BLaER1 (cell line): ENCODE measurements at regions not wholly inside any gene's neighbourhood (a gene's known extent, or its start where the extent isn't known, plus 50 kb on each side); places are given as distances from the start of the nearest gene placed in this dataset.

Source experiments
- H3K27ac ChIP-seq: shearing (Covaris generic); formaldehyde crosslinking; 2 replicates; pipeline ENCODE4 v1.8.1; 2022
- H3K27me3 ChIP-seq: shearing (Covaris generic); formaldehyde crosslinking; 2 replicates; pipeline ENCODE4 v1.8.1; 2022
- H3K36me3 ChIP-seq: shearing (Covaris generic); formaldehyde crosslinking; 2 replicates; pipeline ENCODE4 v1.8.1; 2022
- H3K4me1 ChIP-seq: shearing (Covaris generic); formaldehyde crosslinking; 2 replicates; pipeline ENCODE4 v1.8.1; 2022
- H3K4me2 ChIP-seq: shearing (Covaris generic); formaldehyde crosslinking; 2 replicates; pipeline ENCODE4 v1.8.1; 2022
- H3K4me3 ChIP-seq: shearing (Covaris generic); formaldehyde crosslinking; 2 replicates; pipeline ENCODE4 v1.8.1; 2022
- H3K9ac ChIP-seq: shearing (Covaris generic); formaldehyde crosslinking; 2 replicates; pipeline ENCODE4 v1.8.1; 2022
- H3K9me3 ChIP-seq: shearing (Covaris generic); formaldehyde crosslinking; 2 replicates; pipeline ENCODE4 v1.8.1; 2022
- H4K20me1 ChIP-seq: shearing (Covaris generic); formaldehyde crosslinking; 2 replicates; pipeline ENCODE4 v1.8.1; 2022
- Cebpa-rat ChIP-seq: shearing (Covaris generic); IDR thresholded peaks from 2 replicates; pipeline ENCODE4 v1.8.1; 2022

DNA sequence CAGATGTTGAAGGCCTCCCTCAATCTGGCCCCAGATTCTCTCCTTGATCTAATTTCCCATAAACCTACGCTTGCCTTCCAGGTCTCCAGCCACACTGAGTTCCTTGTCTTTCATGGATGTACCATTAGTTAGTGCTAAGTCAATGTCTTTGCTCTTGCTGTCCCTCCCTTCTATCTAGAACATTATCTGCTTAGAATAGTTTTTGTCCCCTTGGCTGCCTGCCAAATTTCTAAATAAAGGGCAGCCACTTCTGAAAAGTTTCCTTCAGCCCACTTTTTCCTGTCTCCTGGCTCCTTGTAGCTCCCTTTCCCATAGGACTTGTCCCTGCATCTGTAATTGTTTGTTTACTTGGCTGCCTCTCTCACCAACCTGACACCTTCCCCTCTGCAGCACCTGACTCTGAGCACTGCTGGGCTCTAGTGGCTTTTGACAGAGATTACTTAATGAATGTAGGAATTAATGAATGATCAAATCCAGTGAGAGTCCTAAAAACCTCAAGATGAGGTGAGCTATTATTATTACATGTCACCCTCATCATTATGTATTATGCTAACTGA is 58.3 kb downstream of the CXCL12 start:
- Histone ChIP-seq H4K20me1 (no peaks in the 10 kb centered on the region), H3K4me3 (no peak overlapping the region), H3K4me1 (no peaks in the 10 kb centered on the region; the same call in 1 of the 2 replicates), H3K4me2 (peak overlapping the region; percentile 21; the same call in 1 of the 2 replicates), H3K9me3 (no peaks in the 10 kb centered on the region), H3K27me3 (no peaks in the 10 kb centered on the region), H3K9ac (no peak overlapping the region), H3K36me3 (no peaks in the 10 kb centered on the region), H3K27ac (no peak overlapping the region)
- no peak for TF ChIP-seq Cebpa-rat

DNA sequence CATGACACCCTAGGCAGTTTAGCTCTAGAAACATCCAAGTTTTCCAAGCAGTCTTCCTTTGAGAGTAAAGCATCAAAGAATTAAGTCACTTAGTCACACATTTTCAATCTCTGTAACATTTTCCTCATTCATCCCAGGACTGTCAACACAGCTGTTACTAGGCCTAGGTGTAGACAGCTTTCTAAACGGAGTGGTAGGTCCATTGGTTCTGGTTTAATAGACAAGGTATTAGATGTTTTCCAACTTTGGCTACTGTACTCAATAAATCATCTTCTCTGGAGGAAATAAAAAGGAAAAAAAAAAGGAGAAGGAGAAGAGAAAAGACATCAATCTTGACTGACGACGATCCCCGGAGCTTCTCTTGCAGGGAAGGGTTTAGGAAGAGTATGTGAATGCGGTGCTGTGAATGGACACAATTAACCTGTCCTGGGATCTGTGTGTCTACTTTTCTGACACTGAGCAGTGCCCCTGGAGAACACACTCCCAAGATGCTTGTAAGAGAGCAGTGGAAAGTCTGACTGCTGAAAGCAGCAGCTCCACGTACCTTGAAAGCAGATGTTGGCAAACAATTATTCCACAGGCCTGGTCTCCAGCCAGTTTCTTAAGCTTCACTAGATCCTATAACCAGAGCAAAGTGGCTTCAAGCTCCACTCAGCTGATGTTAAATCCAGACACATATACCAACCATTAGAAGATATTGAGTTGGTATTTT is 59.1 kb downstream of the CXCL12 start:
- Histone ChIP-seq H4K20me1 (no peaks in the 10 kb centered on the region), H3K4me1 (no peaks in the 10 kb centered on the region; the same call in 1 of the 2 replicates), H3K4me2 (no peak overlapping the region), H3K9me3 (no peaks in the 10 kb centered on the region), H3K9ac (no peak overlapping the region), H3K27me3 (no peaks in the 10 kb centered on the region), H3K36me3 (no peaks in the 10 kb centered on the region), H3K27ac (no peak overlapping the region), H3K4me3 (no peak overlapping the region)
- TF ChIP-seq Cebpa-rat: no peak

DNA sequence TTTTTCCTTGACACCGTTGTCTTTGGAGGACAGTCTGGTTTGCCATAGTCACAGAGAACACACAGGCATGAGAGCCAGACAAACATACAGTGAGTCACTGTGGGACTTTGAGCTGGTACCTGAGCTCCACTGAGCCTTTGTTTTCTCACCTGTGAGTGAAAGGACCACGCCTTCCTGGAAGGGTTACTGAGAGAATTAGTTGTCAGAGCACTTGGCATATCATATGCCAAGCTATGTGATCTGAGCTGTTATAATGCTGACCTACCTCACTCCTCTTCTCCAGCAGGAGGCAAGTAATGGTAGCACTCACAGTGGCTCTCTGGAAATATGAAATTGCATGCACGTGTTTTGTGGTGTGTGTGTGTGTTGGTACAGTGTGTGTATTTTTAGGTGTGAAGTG is 59.7 kb downstream of the CXCL12 start:
- no peaks in the 10 kb centered on the region; the same call in 1 of the 2 replicates for H3K4me1 ChIP-seq
- no peak overlapping the region for H3K4me3 ChIP-seq
- H3K4me2 ChIP-seq: no peak overlapping the region
- TF ChIP-seq Cebpa-rat: no peak
- H3K9me3 ChIP-seq: no peaks in the 10 kb centered on the region
- H3K36me3 ChIP-seq: no peaks in the 10 kb centered on the region
- no peak overlapping the region for H3K27ac ChIP-seq
- H3K9ac ChIP-seq: no peak overlapping the region
- H3K27me3 ChIP-seq: no peaks in the 10 kb centered on the region
- H4K20me1 ChIP-seq: no peaks in the 10 kb centered on the region

DNA sequence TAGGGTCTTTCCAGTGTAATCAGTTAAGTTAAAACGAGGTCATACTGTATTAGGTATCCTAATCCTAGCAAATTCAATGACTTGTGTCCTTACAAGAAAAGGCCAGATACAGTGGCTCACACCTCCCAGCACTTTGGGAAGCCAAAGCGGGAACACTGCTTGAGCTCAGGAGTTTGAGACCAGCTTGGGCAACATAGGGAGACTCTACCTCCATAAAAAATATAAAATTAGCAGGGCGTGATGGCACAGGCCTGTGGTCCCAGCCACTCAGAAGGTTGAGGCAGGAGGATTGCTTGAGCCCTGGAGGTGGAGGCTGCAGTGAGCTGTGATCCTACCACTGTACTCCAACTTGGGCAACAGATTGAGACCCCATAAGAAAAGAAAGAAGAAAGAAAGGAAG is 61.1 kb downstream of the CXCL12 start:
- H3K4me1 ChIP-seq: peaks cover 7% of the 10 kb centered on the region
- H3K9me3 ChIP-seq: no peaks in the 10 kb centered on the region
- no peak overlapping the region for H3K27ac ChIP-seq
- H3K36me3 ChIP-seq: no peaks in the 10 kb centered on the region
- TF ChIP-seq Cebpa-rat: no peak
- no peaks in the 10 kb centered on the region for H4K20me1 ChIP-seq
- H3K4me2 ChIP-seq: no peak overlapping the region
- no peaks in the 10 kb centered on the region for H3K27me3 ChIP-seq
- H3K4me3 ChIP-seq: no peak overlapping the region
- no peak overlapping the region for H3K9ac ChIP-seq

DNA sequence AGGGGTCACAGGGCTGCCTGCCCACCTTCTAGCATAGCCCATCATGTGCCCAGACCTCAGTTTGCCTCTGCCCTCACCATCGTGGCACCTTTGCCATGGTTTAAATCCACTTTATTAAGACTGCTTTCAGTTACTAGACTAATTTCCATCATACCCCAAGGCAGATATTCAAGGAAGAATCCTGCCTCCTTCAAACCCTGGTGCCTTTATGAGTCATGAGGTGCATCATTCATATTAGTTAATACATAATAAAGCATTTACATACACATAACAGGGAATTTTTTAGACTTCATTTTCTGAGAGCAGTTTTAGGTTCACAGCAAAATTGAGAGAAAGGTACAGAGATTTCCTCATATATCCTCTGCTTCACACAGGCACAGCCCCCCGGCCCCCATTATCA is 62.8 kb downstream of the CXCL12 start:
- no peaks in the 10 kb centered on the region for H3K36me3 ChIP-seq
- H4K20me1 ChIP-seq: no peaks in the 10 kb centered on the region
- no peak overlapping the region for H3K4me2 ChIP-seq
- H3K4me1 ChIP-seq: peaks cover 19% of the 10 kb centered on the region
- H3K27ac ChIP-seq: no peak overlapping the region
- H3K9me3 ChIP-seq: no peaks in the 10 kb centered on the region
- no peak for TF ChIP-seq Cebpa-rat
- H3K4me3 ChIP-seq: no peak overlapping the region
- H3K27me3 ChIP-seq: no peaks in the 10 kb centered on the region
- no peak overlapping the region for H3K9ac ChIP-seq

DNA sequence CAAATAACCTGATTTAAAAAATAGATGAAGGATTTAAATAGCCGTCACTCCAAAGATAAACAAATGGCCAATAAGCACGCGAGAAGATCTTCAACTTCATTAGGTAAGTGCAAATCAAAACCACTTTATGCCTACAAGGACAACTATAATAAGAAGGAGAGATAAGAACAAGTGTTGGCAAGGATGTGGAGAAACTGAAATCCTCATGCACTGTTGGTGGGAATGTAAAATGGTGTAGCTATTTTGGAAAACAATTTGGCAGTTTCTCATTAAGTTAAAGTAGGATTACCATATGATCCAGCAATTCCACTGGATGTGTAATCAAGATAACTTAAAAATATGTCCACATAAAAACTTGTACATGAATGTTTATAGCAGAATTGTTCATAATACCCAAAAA is 64.1 kb downstream of the CXCL12 start:
- no peak overlapping the region for H3K27ac ChIP-seq
- TF ChIP-seq Cebpa-rat: no peak
- H4K20me1 ChIP-seq: no peaks in the 10 kb centered on the region
- no peak overlapping the region for H3K9ac ChIP-seq
- H3K4me2 ChIP-seq: no peak overlapping the region
- H3K9me3 ChIP-seq: no peaks in the 10 kb centered on the region
- H3K36me3 ChIP-seq: no peaks in the 10 kb centered on the region
- H3K4me3 ChIP-seq: no peak overlapping the region
- peaks cover 29% of the 10 kb centered on the region for H3K4me1 ChIP-seq
- no peaks in the 10 kb centered on the region for H3K27me3 ChIP-seq

DNA sequence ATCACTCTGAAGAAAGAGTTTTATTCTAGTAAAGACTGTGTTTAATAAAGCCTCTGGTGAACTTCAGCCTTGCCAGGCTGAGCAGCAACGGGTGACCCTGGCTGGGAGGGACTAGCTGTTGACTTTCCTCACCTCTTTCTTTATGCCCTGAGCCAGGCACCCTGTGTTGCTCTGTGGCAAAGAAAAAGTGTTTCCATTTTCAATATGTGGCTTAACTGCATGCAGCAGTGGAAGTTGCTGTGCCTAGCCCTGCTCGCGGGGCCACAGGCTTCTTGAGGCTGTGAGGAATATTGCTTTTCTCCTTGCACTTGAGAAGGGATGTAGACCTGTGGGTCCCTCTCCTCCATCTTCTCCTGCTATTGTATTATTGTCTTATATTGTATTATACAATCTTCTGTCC is 67.0 kb downstream of the CXCL12 start:
- Histone ChIP-seq H4K20me1 (no peaks in the 10 kb centered on the region), H3K36me3 (no peaks in the 10 kb centered on the region), H3K9me3 (no peaks in the 10 kb centered on the region), H3K4me2 (peak overlapping the region; percentile 76), H3K27ac (peak overlapping the region; percentile 74; the same call in 1 of the 2 replicates), H3K27me3 (no peaks in the 10 kb centered on the region), H3K9ac (no peak overlapping the region; the same call in 1 of the 2 replicates), H3K4me3 (no peak overlapping the region), H3K4me1 (peaks cover 37% of the 10 kb centered on the region)
- TF ChIP-seq Cebpa-rat: no peak

DNA sequence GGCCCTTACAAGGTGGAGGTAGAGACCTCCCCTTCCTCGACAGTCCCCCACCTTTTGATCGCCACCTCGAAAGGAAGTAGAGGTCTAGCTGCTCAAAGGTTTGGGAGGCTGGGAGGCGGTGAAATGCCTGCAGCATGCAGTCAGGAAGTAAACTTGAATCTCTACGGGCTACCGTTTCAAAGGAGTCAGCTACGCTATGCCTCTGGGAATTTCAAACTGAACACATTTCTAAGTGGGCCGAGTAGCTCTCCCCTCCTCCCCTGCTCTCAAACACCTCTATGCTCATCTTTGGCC is 68.0 kb downstream of the CXCL12 start:
- H3K36me3 ChIP-seq: no peaks in the 10 kb centered on the region
- H3K4me3 ChIP-seq: peak overlapping the region; percentile 56
- H3K9ac ChIP-seq: peak overlapping the region; percentile 64
- no peaks in the 10 kb centered on the region for H4K20me1 ChIP-seq
- H3K4me1 ChIP-seq: peaks cover 47% of the 10 kb centered on the region
- H3K4me2 ChIP-seq: peak overlapping the region; percentile 76
- no peaks in the 10 kb centered on the region for H3K27me3 ChIP-seq
- no peak for TF ChIP-seq Cebpa-rat
- no peaks in the 10 kb centered on the region for H3K9me3 ChIP-seq
- H3K27ac ChIP-seq: peak overlapping the region; percentile 74

DNA sequence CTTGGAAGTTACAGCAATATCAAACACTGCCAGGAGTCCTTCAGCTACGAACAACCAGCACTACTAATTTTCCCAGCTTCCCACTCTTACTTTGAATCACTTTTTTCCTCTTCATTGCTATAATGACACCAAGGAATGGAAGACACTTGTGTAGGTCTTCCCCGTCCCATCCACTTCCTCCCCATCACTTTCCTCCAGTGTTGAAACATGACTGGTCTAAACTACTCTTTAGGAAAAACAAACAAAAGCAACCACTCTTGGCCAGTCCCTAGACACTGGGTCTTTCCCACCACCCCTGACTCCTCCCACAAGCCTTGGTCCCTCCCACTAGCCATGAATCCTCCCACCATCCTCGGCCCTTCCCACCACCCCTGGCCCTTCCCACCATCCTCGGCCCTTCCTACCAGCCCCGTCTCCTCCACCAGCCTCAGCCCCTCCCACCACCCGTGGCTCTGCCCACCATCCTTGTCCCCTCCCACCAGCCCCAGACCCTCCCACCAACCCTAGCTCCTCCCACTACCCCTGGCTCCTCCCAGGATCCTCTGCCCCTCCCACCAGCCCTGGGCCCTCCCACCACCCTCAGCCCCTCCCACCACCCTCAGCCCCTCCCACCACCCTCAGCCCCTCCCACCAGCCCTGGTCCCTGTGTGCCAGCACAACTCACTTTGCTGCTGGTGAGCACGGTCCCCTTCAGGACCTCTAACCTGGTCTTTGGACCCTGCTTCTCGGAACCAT is 68.5 kb downstream of the CXCL12 start:
- Histone ChIP-seq H3K4me3 (peak overlapping the region; percentile 56), H4K20me1 (no peaks in the 10 kb centered on the region), H3K4me2 (peak overlapping the region; percentile 76), H3K4me1 (peaks cover 52% of the 10 kb centered on the region), H3K9ac (peak overlapping the region; percentile 64), H3K9me3 (no peaks in the 10 kb centered on the region), H3K27ac (peak overlapping the region; percentile 74), H3K27me3 (no peaks in the 10 kb centered on the region), H3K36me3 (no peaks in the 10 kb centered on the region)
- TF ChIP-seq Cebpa-rat: no peak

DNA sequence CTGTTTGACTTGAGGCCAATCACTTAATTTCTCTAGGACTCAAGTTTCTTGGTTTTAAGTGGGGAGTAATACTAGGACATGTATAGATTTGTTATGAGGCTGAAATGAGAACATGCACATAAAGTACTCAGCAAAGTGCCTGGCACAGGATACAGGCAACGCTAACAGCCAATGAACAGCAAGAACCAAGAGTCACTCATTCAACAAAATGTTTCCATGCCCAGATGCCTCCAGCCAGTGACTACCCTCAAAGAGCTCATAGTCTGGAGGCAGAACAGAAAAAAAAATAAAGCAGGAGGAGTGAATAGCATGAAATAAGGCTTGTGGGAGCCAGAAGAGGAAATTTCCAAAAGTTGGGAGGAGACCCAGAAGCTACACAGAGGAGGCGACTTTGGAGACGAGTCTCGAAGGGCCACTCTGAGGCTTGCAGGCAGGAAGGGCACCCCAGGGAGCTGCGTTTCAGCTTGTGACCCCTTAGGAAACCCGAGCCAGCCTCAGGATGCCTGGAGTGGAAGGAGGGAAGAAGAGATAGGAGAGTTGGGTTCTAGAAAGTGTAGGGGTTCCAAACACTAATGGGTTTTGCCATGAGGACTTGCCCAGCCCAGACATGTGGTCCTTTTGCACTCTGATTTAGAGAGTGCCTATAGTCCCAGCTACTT is 70.0 kb downstream of the CXCL12 start:
- Histone ChIP-seq H3K4me3 (no peak overlapping the region), H3K27ac (no peak overlapping the region), H3K4me1 (peaks cover 65% of the 10 kb centered on the region), H3K9ac (no peak overlapping the region), H4K20me1 (no peaks in the 10 kb centered on the region), H3K4me2 (no peak overlapping the region), H3K36me3 (no peaks in the 10 kb centered on the region), H3K27me3 (no peaks in the 10 kb centered on the region), H3K9me3 (no peaks in the 10 kb centered on the region)
- TF ChIP-seq Cebpa-rat: no peak
